WTC11 (cell line): ENCODE measurements at regions not wholly inside any gene's neighbourhood (a gene's known extent, or its start where the extent isn't known, plus 50 kb on each side); places are given as distances from the start of the nearest gene placed in this dataset.

Source experiments
- ELF4 ChIP-seq: sonication (generic); formaldehyde crosslinking; IDR thresholded peaks from 2 replicates; pipeline ENCODE4 v1.8.1; 2022; ENCODE audit warnings: low read depth, mild to moderate bottlenecking, moderate library complexity, missing genetic modification reagents
- FOXJ3 ChIP-seq: sonication (generic); formaldehyde crosslinking; IDR thresholded peaks from 2 replicates; pipeline ENCODE4 v1.9.0; 2021; ENCODE audit warnings: missing genetic modification reagents, mild to moderate bottlenecking, borderline replicate concordance
- FOXK1 ChIP-seq: sonication (generic); formaldehyde crosslinking; IDR thresholded peaks from 2 replicates; pipeline ENCODE4 v1.8.0; 2022; ENCODE audit warnings: mild to moderate bottlenecking, moderate library complexity, missing genetic modification reagents
- NFYB ChIP-seq: sonication (generic); formaldehyde crosslinking; conservative IDR thresholded peaks from 2 replicates; pipeline ENCODE4 v1.8.0; 2022; ENCODE audit warnings: low read depth, missing genetic modification reagents
- RELA ChIP-seq: sonication (generic); formaldehyde crosslinking; IDR thresholded peaks from 2 replicates; pipeline ENCODE4 v1.8.1; 2022; ENCODE audit warnings: missing genetic modification reagents, mild to moderate bottlenecking, borderline replicate concordance
- SP1 ChIP-seq: sonication (generic); formaldehyde crosslinking; conservative IDR thresholded peaks from 2 replicates; pipeline ENCODE4 v1.8.1; 2022; ENCODE audit warnings: missing genetic modification reagents
- ZNF121 ChIP-seq: sonication (generic); formaldehyde crosslinking; IDR thresholded peaks from 2 replicates; pipeline ENCODE4 v1.8.0; 2023; ENCODE audit warnings: missing genetic modification reagents
- ZNF416 ChIP-seq: fragments of 250-450 bp; sonication (Bioruptor Pico); IDR thresholded peaks from 2 replicates; pipeline ENCODE4 v1.9.0; 2021; ENCODE audit warnings: mild to moderate bottlenecking, inconsistent platforms
- TF ChIP-seq, protein P1 (sequence below): fragments of 200-600 bp; IDR thresholded peaks from 2 replicates; pipeline ENCODE4 v1.8.0; 2022; ENCODE audit warnings: antibody characterized with exemption
- TF ChIP-seq, protein P2 (sequence below): sonication (generic); formaldehyde crosslinking; IDR thresholded peaks from 2 replicates; pipeline ENCODE4 v1.8.0; 2022; ENCODE audit warnings: mild to moderate bottlenecking, missing genetic modification reagents
- TF ChIP-seq, protein P3 (sequence below): sonication (generic); formaldehyde crosslinking; IDR thresholded peaks from 2 replicates; pipeline ENCODE4 v1.8.1; 2023; ENCODE audit warnings: mild to moderate bottlenecking, missing genetic modification reagents, moderate library complexity
- TF ChIP-seq, protein P4 (sequence below): sonication (generic); formaldehyde crosslinking; IDR thresholded peaks from 2 replicates; pipeline ENCODE4 v1.8.0; 2023; ENCODE audit warnings: missing genetic modification reagents

DNA sequence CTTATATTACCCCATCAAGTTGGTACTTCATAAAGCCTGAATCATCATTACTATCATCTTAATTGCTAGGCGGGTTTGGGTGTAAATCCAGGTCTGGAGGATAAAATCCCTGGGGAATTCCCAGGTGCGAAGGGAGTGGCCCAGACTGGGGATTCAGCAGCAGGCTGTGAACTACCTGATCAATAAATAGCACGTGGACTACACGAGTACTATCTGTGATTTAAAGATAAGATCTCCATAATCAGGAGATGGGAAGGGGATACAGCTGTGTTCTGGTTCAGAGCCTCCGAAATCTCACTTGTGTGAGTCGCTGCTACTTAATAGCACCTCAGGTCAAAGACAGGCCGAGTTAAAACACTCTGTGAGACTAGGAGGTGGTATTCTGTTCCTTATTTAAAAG lies 512.6 kb upstream of the ZFHX3 start:
- no peak for TF ChIP-seq ZNF416 (CRISPR knock-in tag)
- TF ChIP-seq ELF4 (CRISPR knock-in tag): no peak
- TF ChIP-seq, protein P1, sequence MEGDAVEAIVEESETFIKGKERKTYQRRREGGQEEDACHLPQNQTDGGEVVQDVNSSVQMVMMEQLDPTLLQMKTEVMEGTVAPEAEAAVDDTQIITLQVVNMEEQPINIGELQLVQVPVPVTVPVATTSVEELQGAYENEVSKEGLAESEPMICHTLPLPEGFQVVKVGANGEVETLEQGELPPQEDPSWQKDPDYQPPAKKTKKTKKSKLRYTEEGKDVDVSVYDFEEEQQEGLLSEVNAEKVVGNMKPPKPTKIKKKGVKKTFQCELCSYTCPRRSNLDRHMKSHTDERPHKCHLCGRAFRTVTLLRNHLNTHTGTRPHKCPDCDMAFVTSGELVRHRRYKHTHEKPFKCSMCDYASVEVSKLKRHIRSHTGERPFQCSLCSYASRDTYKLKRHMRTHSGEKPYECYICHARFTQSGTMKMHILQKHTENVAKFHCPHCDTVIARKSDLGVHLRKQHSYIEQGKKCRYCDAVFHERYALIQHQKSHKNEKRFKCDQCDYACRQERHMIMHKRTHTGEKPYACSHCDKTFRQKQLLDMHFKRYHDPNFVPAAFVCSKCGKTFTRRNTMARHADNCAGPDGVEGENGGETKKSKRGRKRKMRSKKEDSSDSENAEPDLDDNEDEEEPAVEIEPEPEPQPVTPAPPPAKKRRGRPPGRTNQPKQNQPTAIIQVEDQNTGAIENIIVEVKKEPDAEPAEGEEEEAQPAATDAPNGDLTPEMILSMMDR: no peak
- TF ChIP-seq FOXJ3: no peak
- TF ChIP-seq, protein P2, sequence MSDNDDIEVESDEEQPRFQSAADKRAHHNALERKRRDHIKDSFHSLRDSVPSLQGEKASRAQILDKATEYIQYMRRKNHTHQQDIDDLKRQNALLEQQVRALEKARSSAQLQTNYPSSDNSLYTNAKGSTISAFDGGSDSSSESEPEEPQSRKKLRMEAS: no peak
- TF ChIP-seq ZNF121: no peak
- no peak for TF ChIP-seq RELA (CRISPR knock-in tag)
- TF ChIP-seq NFYB (CRISPR knock-in tag): no peak
- TF ChIP-seq, protein P3, sequence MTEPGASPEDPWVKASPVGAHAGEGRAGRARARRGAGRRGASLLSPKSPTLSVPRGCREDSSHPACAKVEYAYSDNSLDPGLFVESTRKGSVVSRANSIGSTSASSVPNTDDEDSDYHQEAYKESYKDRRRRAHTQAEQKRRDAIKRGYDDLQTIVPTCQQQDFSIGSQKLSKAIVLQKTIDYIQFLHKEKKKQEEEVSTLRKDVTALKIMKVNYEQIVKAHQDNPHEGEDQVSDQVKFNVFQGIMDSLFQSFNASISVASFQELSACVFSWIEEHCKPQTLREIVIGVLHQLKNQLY (CRISPR knock-in tag): no peak
- no peak for TF ChIP-seq SP1 (CRISPR knock-in tag)
- TF ChIP-seq, protein P4, sequence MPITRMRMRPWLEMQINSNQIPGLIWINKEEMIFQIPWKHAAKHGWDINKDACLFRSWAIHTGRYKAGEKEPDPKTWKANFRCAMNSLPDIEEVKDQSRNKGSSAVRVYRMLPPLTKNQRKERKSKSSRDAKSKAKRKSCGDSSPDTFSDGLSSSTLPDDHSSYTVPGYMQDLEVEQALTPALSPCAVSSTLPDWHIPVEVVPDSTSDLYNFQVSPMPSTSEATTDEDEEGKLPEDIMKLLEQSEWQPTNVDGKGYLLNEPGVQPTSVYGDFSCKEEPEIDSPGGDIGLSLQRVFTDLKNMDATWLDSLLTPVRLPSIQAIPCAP (CRISPR knock-in tag): no peak
- TF ChIP-seq FOXK1 (CRISPR knock-in tag): no peak
